WTC11 (cell line): ENCODE measurements at regions not wholly inside any gene's neighbourhood (a gene's known extent, or its start where the extent isn't known, plus 50 kb on each side); places are given as distances from the start of the nearest gene placed in this dataset.

Source experiments
- CTCF ChIP-seq: fragments of 200-600 bp; IDR thresholded peaks from 2 replicates; pipeline ENCODE4 v1.8.0; 2022; ENCODE audit warnings: antibody characterized with exemption
- KAT7 ChIP-seq: sonication (generic); formaldehyde crosslinking; IDR thresholded peaks from 2 replicates; pipeline ENCODE4 v1.8.1; 2023; ENCODE audit warnings: missing genetic modification reagents, mild to moderate bottlenecking, borderline replicate concordance
- NR2C2 ChIP-seq: sonication (generic); formaldehyde crosslinking; IDR thresholded peaks from 2 replicates; pipeline ENCODE4 v1.8.0; 2022; ENCODE audit warnings: mild to moderate bottlenecking, missing genetic modification reagents
- RORB ChIP-seq: fragments of 250-450 bp; sonication (Bioruptor Pico); IDR thresholded peaks from 2 replicates; pipeline ENCODE4 v1.9.0; 2021; ENCODE audit warnings: mild to moderate bottlenecking
- ZSCAN18 ChIP-seq: fragments of 250-450 bp; sonication (Bioruptor Pico); IDR thresholded peaks from 2 replicates; pipeline ENCODE4 v2.1.2; 2022; ENCODE audit warnings: mild to moderate bottlenecking, moderate library complexity

- TF ChIP-seq KAT7 (CRISPR knock-in tag) (no peak), RORB (no peak), CTCF (no peak), NR2C2 (CRISPR knock-in tag) (no peak), ZSCAN18 (no peak)
Observed at GRCh38 chr2:180625006-180625844, 355.2 kb upstream of the UBE2E3 start.
